GM23338 (cell line): ENCODE measurements at regions not wholly inside any gene's neighbourhood (a gene's known extent, or its start where the extent isn't known, plus 50 kb on each side); places are given as distances from the start of the nearest gene placed in this dataset.

Source experiments
- ATAC-seq: fragments of 200-7000 bp; cut with Tn5 transposase; 3 replicates; pipeline ENCODE4 v1.9.1; 2020
- DNase-seq: peaks from one replicate; pipeline ENCODE4 v3.0.0-alpha.2; 2015; ENCODE audit warnings: low spot score
- H2AFZ ChIP-seq: fragments of 200-600 bp; sonication (generic); 2 replicates; pipeline ENCODE4 v1.8.0; 2016; ENCODE audit warnings: antibody characterized with exemption, mild to moderate bottlenecking, moderate library complexity
- H3F3A ChIP-seq: fragments of 200-600 bp; sonication (generic); replicated peaks from 2 replicates; pipeline ENCODE4 v1.8.0; 2017; ENCODE audit warnings: antibody characterized with exemption, mixed run types, low read depth
- H3K27ac ChIP-seq: fragments of 200-600 bp; sonication (generic); 2 replicates; pipeline ENCODE4 v1.6.1; 2016; ENCODE audit warnings: low read depth
- H3K27me3 ChIP-seq: fragments of 200-600 bp; sonication (generic); 2 replicates; pipeline ENCODE4 v1.8.0; 2016; ENCODE audit warnings: mild to moderate bottlenecking, mixed run types, moderate library complexity; ENCODE audit not compliant: insufficient read depth
- H3K36me3 ChIP-seq: fragments of 200-600 bp; sonication (generic); 2 replicates; pipeline ENCODE4 v1.8.0; 2016; ENCODE audit warnings: mild to moderate bottlenecking; ENCODE audit not compliant: insufficient read depth
- H3K4me1 ChIP-seq: fragments of 200-600 bp; sonication (generic); 2 replicates; pipeline ENCODE4 v1.8.0; 2016; ENCODE audit warnings: mild to moderate bottlenecking, moderate library complexity; ENCODE audit not compliant: insufficient read depth
- H3K4me2 ChIP-seq: fragments of 200-600 bp; sonication (generic); 2 replicates; pipeline ENCODE4 v1.7.1; 2017; ENCODE audit warnings: mixed run types
- H3K4me3 ChIP-seq: fragments of 200-600 bp; sonication (generic); 2 replicates; pipeline ENCODE4 v1.6.1; 2016; ENCODE audit warnings: mixed run types
- H3K79me2 ChIP-seq: fragments of 200-600 bp; sonication (generic); replicated peaks from 2 replicates; pipeline ENCODE4 v1.8.0; 2017; ENCODE audit warnings: mild to moderate bottlenecking; ENCODE audit not compliant: insufficient read depth
- H3K9me2 ChIP-seq: fragments of 200-600 bp; sonication (generic); 2 replicates; pipeline ENCODE4 v1.8.0; 2017; ENCODE audit not compliant: insufficient read depth
- H4K20me1 ChIP-seq: fragments of 200-600 bp; sonication (generic); replicated peaks from 2 replicates; pipeline ENCODE4 v1.8.0; 2017; ENCODE audit warnings: mild to moderate bottlenecking; ENCODE audit not compliant: insufficient read depth
- H3K27ac Mint-ChIP-seq: 2 replicates; pipeline ENCODE4 v1.8.0; 2020; ENCODE audit warnings: inconsistent platforms, mild to moderate bottlenecking, moderate library complexity, mixed read lengths
- H3K27me3 Mint-ChIP-seq: 3 replicates; pipeline ENCODE4 v1.8.0; 2022; ENCODE audit warnings: low read depth, mild to moderate bottlenecking, moderate library complexity, mixed read lengths, inconsistent platforms; ENCODE audit not compliant: insufficient read depth, poor library complexity
- H3K36me3 Mint-ChIP-seq: 3 replicates; pipeline ENCODE4 v1.8.0; 2021; ENCODE audit warnings: low read depth, mild to moderate bottlenecking, inconsistent platforms, moderate library complexity, mixed read lengths
- H3K4me1 Mint-ChIP-seq: 3 replicates; pipeline ENCODE4 v1.8.0; 2020; ENCODE audit warnings: mild to moderate bottlenecking, inconsistent platforms, mixed read lengths
- H3K4me3 Mint-ChIP-seq: 3 replicates; pipeline ENCODE4 v1.8.0; 2021; ENCODE audit warnings: moderate library complexity, mild to moderate bottlenecking, inconsistent platforms, mixed read lengths
- H3K9me3 Mint-ChIP-seq: 3 replicates; pipeline ENCODE4 v1.8.0; 2020; ENCODE audit warnings: moderate library complexity, mild to moderate bottlenecking, inconsistent platforms, mixed read lengths
- CREB1 ChIP-seq: fragments of 250-450 bp; sonication (Bioruptor Pico); IDR thresholded peaks from 2 replicates; pipeline ENCODE4 v1.5.0; 2020; ENCODE audit warnings: low read depth, mild to moderate bottlenecking, moderate library complexity
- ETS1 ChIP-seq: IDR thresholded peaks from 2 replicates; pipeline ENCODE4 v1.6.1; 2016; ENCODE audit warnings: antibody characterized with exemption
- EZH2 ChIP-seq: fragments of 200-600 bp; sonication (generic); IDR thresholded peaks from one replicate; pipeline ENCODE4 v1.8.0; 2017; ENCODE audit warnings: antibody characterized with exemption, mild to moderate bottlenecking, low read depth; ENCODE audit not compliant: unreplicated experiment
- EZH2phosphoT487 ChIP-seq: fragments of 200-600 bp; sonication (generic); IDR thresholded peaks from one replicate; pipeline ENCODE4 v1.8.1; 2018; ENCODE audit warnings: antibody characterized with exemption; ENCODE audit not compliant: unreplicated experiment
- JUNB ChIP-seq: IDR thresholded peaks from one replicate; pipeline ENCODE4 v1.6.1; 2016; ENCODE audit warnings: antibody characterized with exemption; ENCODE audit not compliant: unreplicated experiment
- NANOG ChIP-seq: IDR thresholded peaks from 2 replicates; pipeline ENCODE4 v1.6.1; 2016; ENCODE audit warnings: antibody characterized with exemption, borderline replicate concordance
- POLR2AphosphoS5 ChIP-seq: IDR thresholded peaks from 2 replicates; pipeline ENCODE4 v1.6.1; 2016; ENCODE audit warnings: antibody characterized with exemption, low read depth
- REST ChIP-seq: IDR thresholded peaks from one replicate; pipeline ENCODE4 v1.6.1; 2018; ENCODE audit warnings: antibody characterized with exemption; ENCODE audit not compliant: unreplicated experiment
- STAT1 ChIP-seq: IDR thresholded peaks from one replicate; pipeline ENCODE4 v1.6.1; 2016; ENCODE audit warnings: antibody characterized with exemption; ENCODE audit not compliant: unreplicated experiment
- ZNF114 ChIP-seq: fragments of 250-450 bp; sonication (Bioruptor Pico); IDR thresholded peaks from 2 replicates; pipeline ENCODE4 v1.5.0; 2020; ENCODE audit warnings: mild to moderate bottlenecking, moderate library complexity
- ZNF331 ChIP-seq: fragments of 250-450 bp; sonication (Bioruptor Pico); IDR thresholded peaks from 2 replicates; pipeline ENCODE4 v1.5.0; 2020; ENCODE audit warnings: low read depth, mild to moderate bottlenecking, moderate library complexity
- ZNF462 ChIP-seq: fragments of 250-450 bp; sonication (Bioruptor Pico); IDR thresholded peaks from 2 replicates; pipeline ENCODE4 v1.5.0; 2020; ENCODE audit warnings: mild to moderate bottlenecking, moderate library complexity
- TF ChIP-seq, protein P1 (sequence below), 2 experiments: fragments of 200-600 bp in 1 of 2; sonication (generic) in 1 of 2; conservative IDR thresholded peaks; 2 replicates each; pipeline versions ENCODE4 v1.5.1 to v1.6.1; 2016 to 2017; ENCODE audit warnings: antibody characterized with exemption in 2 of 2, low read depth in 2 of 2, mild to moderate bottlenecking in 2 of 2, moderate library complexity in 1 of 2

DNA sequence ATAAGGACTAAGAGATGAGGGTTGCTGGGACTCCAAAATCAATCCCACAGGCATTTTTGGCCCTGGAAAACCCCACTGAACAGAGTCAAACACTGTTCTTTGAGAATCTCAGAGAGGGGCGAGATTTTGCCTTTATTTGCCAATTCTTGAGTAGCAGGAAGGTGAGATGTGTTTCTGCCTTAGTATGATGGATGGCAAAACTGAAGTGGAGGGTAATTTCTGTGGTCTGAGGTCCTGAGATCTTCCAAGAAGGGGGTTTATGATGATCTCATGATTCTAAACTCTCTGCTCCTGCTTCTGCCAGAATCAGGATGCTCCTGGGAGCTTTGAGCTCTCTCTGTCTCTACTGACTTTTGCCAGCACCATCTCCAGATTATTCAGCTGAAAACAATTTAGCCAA is 174.8 kb upstream of the CLINT1 start:
- Histone ChIP-seq H3K79me2 (no peaks in the 10 kb centered on the region), H3K27me3 (no peaks in the 10 kb centered on the region), H3K27ac (no peak overlapping the region), H3K4me1 (no peaks in the 10 kb centered on the region), H3K4me2 (no peak overlapping the region), H2AFZ (no peak overlapping the region), H3K9me2 (peaks cover 7% of the 10 kb centered on the region; the same call in 1 of the 2 replicates), H3K36me3 (peaks cover 4% of the 10 kb centered on the region; the same call in 1 of the 2 replicates), H4K20me1 (no peaks in the 10 kb centered on the region), H3F3A (no peaks in the 10 kb centered on the region), H3K4me3 (no peak overlapping the region)
- Mint-ChIP-seq H3K4me3 (no peak overlapping the region), H3K27me3 (no peaks in the 10 kb centered on the region), H3K9me3 (peaks cover 52% of the 10 kb centered on the region), H3K4me1 (peaks cover 5% of the 10 kb centered on the region; the same call in 2 of the 3 replicates), H3K27ac (no peak overlapping the region), H3K36me3 (peaks cover 38% of the 10 kb centered on the region)
- ATAC-seq, result no peak
- DNase-seq, result no peak
- TF ChIP-seq STAT1, result no peak
- TF ChIP-seq CREB1 (CRISPR knock-in tag), result no peak
- no peak for TF ChIP-seq NANOG
- TF ChIP-seq REST, result no peak
- TF ChIP-seq ZNF462 (CRISPR knock-in tag), result no peak
- TF ChIP-seq EZH2phosphoT487, result no peak
- TF ChIP-seq JUNB, result no peak
- no peak for TF ChIP-seq ETS1
- no peak for TF ChIP-seq ZNF114 (CRISPR knock-in tag)
- TF ChIP-seq, protein P1, sequence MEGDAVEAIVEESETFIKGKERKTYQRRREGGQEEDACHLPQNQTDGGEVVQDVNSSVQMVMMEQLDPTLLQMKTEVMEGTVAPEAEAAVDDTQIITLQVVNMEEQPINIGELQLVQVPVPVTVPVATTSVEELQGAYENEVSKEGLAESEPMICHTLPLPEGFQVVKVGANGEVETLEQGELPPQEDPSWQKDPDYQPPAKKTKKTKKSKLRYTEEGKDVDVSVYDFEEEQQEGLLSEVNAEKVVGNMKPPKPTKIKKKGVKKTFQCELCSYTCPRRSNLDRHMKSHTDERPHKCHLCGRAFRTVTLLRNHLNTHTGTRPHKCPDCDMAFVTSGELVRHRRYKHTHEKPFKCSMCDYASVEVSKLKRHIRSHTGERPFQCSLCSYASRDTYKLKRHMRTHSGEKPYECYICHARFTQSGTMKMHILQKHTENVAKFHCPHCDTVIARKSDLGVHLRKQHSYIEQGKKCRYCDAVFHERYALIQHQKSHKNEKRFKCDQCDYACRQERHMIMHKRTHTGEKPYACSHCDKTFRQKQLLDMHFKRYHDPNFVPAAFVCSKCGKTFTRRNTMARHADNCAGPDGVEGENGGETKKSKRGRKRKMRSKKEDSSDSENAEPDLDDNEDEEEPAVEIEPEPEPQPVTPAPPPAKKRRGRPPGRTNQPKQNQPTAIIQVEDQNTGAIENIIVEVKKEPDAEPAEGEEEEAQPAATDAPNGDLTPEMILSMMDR (conservative IDR thresholded peaks at IDR 0.05; ENCODE audit: low read depth in 2 of 2), result no peak
- TF ChIP-seq ZNF331, result no peak
- no peak for TF ChIP-seq POLR2AphosphoS5
- TF ChIP-seq EZH2, result no peak
